ENCODE measurements at regions not wholly inside any gene's neighbourhood (a gene's known extent, or its start where the extent isn't known, plus 50 kb on each side); places are given as distances from the start of the nearest gene placed in this dataset.

GRCh38 chr1:82721702-82722101 lies 921.0 kb downstream of the ADGRL2 start:
- peaks cover 0 to 4% of the 10 kb centered on the region in 2 donors for H3K9me3 ChIP-seq (replicated peaks in 1 of 2; ENCODE audit: control insufficient read depth in 2 of 2, insufficient read depth in 1 of 2, low read depth in 1 of 2, low read length in 2 of 2)
- H4K8ac ChIP-seq (ENCODE audit: low read depth, low read length) = no peak overlapping the region

GRCh38 chr1:82718719-82719419 lies 918.1 kb downstream of the ADGRL2 start:
- no peak overlapping the region for H2BK12ac ChIP-seq (ENCODE audit: low read length)
- H3K14ac ChIP-seq (ENCODE audit: low read length) = no peak overlapping the region
- DNase-seq (ENCODE audit: low spot score) = no peak
- H4K8ac ChIP-seq (ENCODE audit: low read depth, low read length) = no peak overlapping the region
- no peak overlapping the region for H4K91ac ChIP-seq (ENCODE audit: low read depth, low read length, poor library complexity)
- H3K9ac ChIP-seq (ENCODE audit: low read depth, low read length, poor library complexity) = no peak overlapping the region
- H3K4me3 ChIP-seq (ENCODE audit: low read length in 2 of 2) = no peak overlapping the region
- no peaks in the 10 kb centered on the region for H3K27me3 ChIP-seq (ENCODE audit: control insufficient read depth in 3 of 3, insufficient read depth in 3 of 3, low read depth in 1 of 3, low read length in 3 of 3)
- H2BK15ac ChIP-seq (ENCODE audit: low read length) = no peak overlapping the region
- no peak overlapping the region for H2AFZ ChIP-seq (ENCODE audit: low read length)
- H3K27ac ChIP-seq (replicated peaks; ENCODE audit: low read length) = no peak overlapping the region
- H3K18ac ChIP-seq (ENCODE audit: low read length) = no peak overlapping the region
- no peaks in the 10 kb centered on the region for H3K79me1 ChIP-seq (ENCODE audit: low read depth, low read length)
- H3K4ac ChIP-seq (ENCODE audit: low read length) = no peak overlapping the region
- no peak overlapping the region for H3K23ac ChIP-seq (ENCODE audit: low read depth, low read length, poor library complexity)
- H3K36me3 ChIP-seq (replicated peaks in 1 of 2; ENCODE audit: control insufficient read depth in 2 of 2, insufficient read depth in 2 of 2, low read length in 2 of 2) = no peaks in the 10 kb centered on the region
- H2AK5ac ChIP-seq (ENCODE audit: low read depth, low read length) = no peak overlapping the region
- WGBS, 2 donors (ENCODE audit: extremely low coverage in 2 of 2, insufficient read length in 2 of 2, insufficient replicate concordance in 1 of 2) = no CpG with 5 or more reads among the region's 1 CpG
- H2BK120ac ChIP-seq (ENCODE audit: low read depth, low read length) = no peak overlapping the region
- H2BK5ac ChIP-seq (ENCODE audit: low read length) = no peak overlapping the region
- no peak overlapping the region for H3K4me2 ChIP-seq (ENCODE audit: insufficient read depth, low read length, poor library complexity, severe bottlenecking)
- peaks cover 0 to 4% of the 10 kb centered on the region in 2 donors for H3K9me3 ChIP-seq (replicated peaks in 1 of 2; ENCODE audit: control insufficient read depth in 2 of 2, insufficient read depth in 1 of 2, low read depth in 1 of 2, low read length in 2 of 2)
- H3K4me1 ChIP-seq (ENCODE audit: control insufficient read depth in 2 of 2, insufficient read depth in 1 of 2, low read depth in 1 of 2, low read length in 2 of 2) = no peaks in the 10 kb centered on the region

More at GRCh38 chr1:82721702-82722101, 921.0 kb downstream of the ADGRL2 start:
- H3K14ac ChIP-seq (ENCODE audit: low read length) = no peak overlapping the region
- no peaks in the 10 kb centered on the region for H3K36me3 ChIP-seq (replicated peaks in 1 of 2; ENCODE audit: control insufficient read depth in 2 of 2, insufficient read depth in 2 of 2, low read length in 2 of 2)
- no peak overlapping the region for H2BK5ac ChIP-seq (ENCODE audit: low read length)
- no peak overlapping the region for H2BK15ac ChIP-seq (ENCODE audit: low read length)
- DNase-seq (ENCODE audit: low spot score) = no peak
- H2AK5ac ChIP-seq (ENCODE audit: low read depth, low read length) = no peak overlapping the region
- H3K9ac ChIP-seq (ENCODE audit: low read depth, low read length, poor library complexity) = no peak overlapping the region
- H3K79me1 ChIP-seq (ENCODE audit: low read depth, low read length) = no peaks in the 10 kb centered on the region
- H3K4ac ChIP-seq (ENCODE audit: low read length) = no peak overlapping the region
- no peak overlapping the region for H2AFZ ChIP-seq (ENCODE audit: low read length)
- no peak overlapping the region for H3K23ac ChIP-seq (ENCODE audit: low read depth, low read length, poor library complexity)
- no peak overlapping the region for H3K18ac ChIP-seq (ENCODE audit: low read length)
- H3K27ac ChIP-seq (replicated peaks; ENCODE audit: low read length) = no peak overlapping the region
- no peak overlapping the region for H3K4me2 ChIP-seq (ENCODE audit: insufficient read depth, low read length, poor library complexity, severe bottlenecking)
- H4K91ac ChIP-seq (ENCODE audit: low read depth, low read length, poor library complexity) = no peak overlapping the region
- WGBS, 2 donors (ENCODE audit: extremely low coverage in 2 of 2, insufficient read length in 2 of 2, insufficient replicate concordance in 1 of 2) = no CpG with 5 or more reads among the region's 3 CpGs
- no peaks in the 10 kb centered on the region for H3K27me3 ChIP-seq (ENCODE audit: control insufficient read depth in 3 of 3, insufficient read depth in 3 of 3, low read depth in 1 of 3, low read length in 3 of 3)
- no peak overlapping the region for H3K4me3 ChIP-seq (ENCODE audit: low read length in 2 of 2)
- no peak overlapping the region for H2BK120ac ChIP-seq (ENCODE audit: low read depth, low read length)
- H2BK12ac ChIP-seq (ENCODE audit: low read length) = no peak overlapping the region
- H3K4me1 ChIP-seq (ENCODE audit: control insufficient read depth in 2 of 2, insufficient read depth in 1 of 2, low read depth in 1 of 2, low read length in 2 of 2) = no peaks in the 10 kb centered on the region

GRCh38 chr1:82710091-82710490 lies 909.4 kb downstream of the ADGRL2 start:
- H3K4me1 ChIP-seq (ENCODE audit: control insufficient read depth in 2 of 2, insufficient read depth in 1 of 2, low read depth in 1 of 2, low read length in 2 of 2) = no peaks in the 10 kb centered on the region
- no peak overlapping the region for H3K9ac ChIP-seq (ENCODE audit: low read depth, low read length, poor library complexity)
- no peak overlapping the region for H2BK120ac ChIP-seq (ENCODE audit: low read depth, low read length)
- no peak overlapping the region for H3K23ac ChIP-seq (ENCODE audit: low read depth, low read length, poor library complexity)
- H2BK15ac ChIP-seq (ENCODE audit: low read length) = no peak overlapping the region
- H3K27ac ChIP-seq (replicated peaks; ENCODE audit: low read length) = no peak overlapping the region
- no peaks in the 10 kb centered on the region for H3K36me3 ChIP-seq (replicated peaks in 1 of 2; ENCODE audit: control insufficient read depth in 2 of 2, insufficient read depth in 2 of 2, low read length in 2 of 2)
- H3K4me3 ChIP-seq (ENCODE audit: low read length in 2 of 2) = no peak overlapping the region
- no peak overlapping the region for H2AK5ac ChIP-seq (ENCODE audit: low read depth, low read length)
- H3K14ac ChIP-seq (ENCODE audit: low read length) = no peak overlapping the region
- H4K91ac ChIP-seq (ENCODE audit: low read depth, low read length, poor library complexity) = no peak overlapping the region
- DNase-seq (ENCODE audit: low spot score) = no peak
- H3K27me3 ChIP-seq (ENCODE audit: control insufficient read depth in 3 of 3, insufficient read depth in 3 of 3, low read depth in 1 of 3, low read length in 3 of 3) = no peaks in the 10 kb centered on the region
- no peaks in the 10 kb centered on the region for H3K9me3 ChIP-seq (replicated peaks in 1 of 2; ENCODE audit: control insufficient read depth in 2 of 2, insufficient read depth in 1 of 2, low read depth in 1 of 2, low read length in 2 of 2)
- no peak overlapping the region for H3K4me2 ChIP-seq (ENCODE audit: insufficient read depth, low read length, poor library complexity, severe bottlenecking)
- H3K4ac ChIP-seq (ENCODE audit: low read length) = no peak overlapping the region
- no peak overlapping the region for H2BK5ac ChIP-seq (ENCODE audit: low read length)
- H2BK12ac ChIP-seq (ENCODE audit: low read length) = no peak overlapping the region
- no peaks in the 10 kb centered on the region for H3K79me1 ChIP-seq (ENCODE audit: low read depth, low read length)
- H4K8ac ChIP-seq (ENCODE audit: low read depth, low read length) = no peak overlapping the region
- H3K18ac ChIP-seq (ENCODE audit: low read length) = no peak overlapping the region
- no peak overlapping the region for H2AFZ ChIP-seq (ENCODE audit: low read length)

GRCh38 chr1:82707681-82708080 lies 906.9 kb downstream of the ADGRL2 start:
- Histone ChIP-seq H3K23ac (ENCODE audit: low read depth, low read length, poor library complexity) (no peak overlapping the region), H2BK15ac (ENCODE audit: low read length) (no peak overlapping the region), H2AK5ac (ENCODE audit: low read depth, low read length) (no peak overlapping the region), H3K36me3 (replicated peaks in 1 of 2; ENCODE audit: control insufficient read depth in 2 of 2, insufficient read depth in 2 of 2, low read length in 2 of 2) (no peaks in the 10 kb centered on the region), H3K14ac (ENCODE audit: low read length) (no peak overlapping the region), H3K79me1 (ENCODE audit: low read depth, low read length) (no peaks in the 10 kb centered on the region), H4K8ac (ENCODE audit: low read depth, low read length) (no peak overlapping the region), H2BK5ac (ENCODE audit: low read length) (no peak overlapping the region), H2BK12ac (ENCODE audit: low read length) (no peak overlapping the region), H2BK120ac (ENCODE audit: low read depth, low read length) (no peak overlapping the region), H3K9ac (ENCODE audit: low read depth, low read length, poor library complexity) (no peak overlapping the region), H3K4me1 (ENCODE audit: control insufficient read depth in 2 of 2, insufficient read depth in 1 of 2, low read depth in 1 of 2, low read length in 2 of 2) (no peaks in the 10 kb centered on the region), H4K91ac (ENCODE audit: low read depth, low read length, poor library complexity) (no peak overlapping the region), H3K4me2 (ENCODE audit: insufficient read depth, low read length, poor library complexity, severe bottlenecking) (no peak overlapping the region), H3K27me3 (ENCODE audit: control insufficient read depth in 3 of 3, insufficient read depth in 3 of 3, low read depth in 1 of 3, low read length in 3 of 3) (no peaks in the 10 kb centered on the region), H2AFZ (ENCODE audit: low read length) (no peak overlapping the region), H3K18ac (ENCODE audit: low read length) (no peak overlapping the region), H3K9me3 (replicated peaks in 1 of 2; ENCODE audit: control insufficient read depth in 2 of 2, insufficient read depth in 1 of 2, low read depth in 1 of 2, low read length in 2 of 2) (no peaks in the 10 kb centered on the region), H3K27ac (replicated peaks; ENCODE audit: low read length) (no peak overlapping the region), H3K4me3 (ENCODE audit: low read length in 2 of 2) (no peak overlapping the region), H3K4ac (ENCODE audit: low read length) (no peak overlapping the region)
- no peak for DNase-seq (ENCODE audit: low spot score)
- WGBS, 2 donors (ENCODE audit: extremely low coverage in 2 of 2, insufficient read length in 2 of 2, insufficient replicate concordance in 1 of 2) = no CpG with 5 or more reads among the region's 1 CpG
